NCI-H1092 (cell line): ENCODE measurements at regions not wholly inside any gene's neighbourhood (a gene's known extent, or its start where the extent isn't known, plus 50 kb on each side); places are given as distances from the start of the nearest gene placed in this dataset.

Source experiments
- DNase-seq: peaks from one replicate; lab custom pipeline; 2025; lab: John Stamatoyannopoulos, UW

DNA sequence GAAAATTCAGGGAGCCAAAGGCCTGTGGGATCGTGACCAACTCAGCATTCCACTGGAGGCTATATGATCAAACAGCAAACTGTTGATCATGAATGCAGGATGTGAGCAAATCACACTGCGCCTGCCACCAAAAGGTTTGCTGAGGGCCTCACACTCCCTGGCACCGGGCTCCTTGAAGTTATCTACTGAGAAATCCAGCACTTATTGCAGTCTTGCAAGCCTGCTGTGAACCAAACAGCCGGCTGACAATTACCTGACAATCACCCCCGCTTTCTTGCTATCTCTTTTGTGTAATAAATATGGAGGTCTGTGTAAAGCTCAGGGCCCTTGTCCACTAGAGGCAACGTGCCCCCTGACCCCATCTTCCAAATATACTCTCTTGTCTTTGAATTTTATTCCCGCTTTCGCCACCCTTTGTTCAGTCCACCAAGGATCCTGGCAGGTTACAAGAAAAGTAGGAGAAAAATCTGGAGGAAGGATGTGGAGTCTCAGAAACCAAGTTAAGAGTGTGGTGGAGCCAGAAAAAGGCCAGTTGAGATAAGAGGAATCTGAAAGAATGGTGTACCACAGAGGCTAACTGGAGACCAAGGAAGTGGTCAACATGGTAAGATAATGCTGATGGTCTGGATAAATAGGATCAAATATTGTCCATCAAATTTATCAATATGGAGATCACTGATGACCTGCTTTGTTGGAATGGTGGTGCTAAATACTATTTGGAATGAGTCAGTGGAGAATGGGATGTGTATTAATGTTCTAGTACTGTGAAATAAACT lies 229.2 kb downstream of the ALX1 start:
- DNase-seq: no peak

DNA sequence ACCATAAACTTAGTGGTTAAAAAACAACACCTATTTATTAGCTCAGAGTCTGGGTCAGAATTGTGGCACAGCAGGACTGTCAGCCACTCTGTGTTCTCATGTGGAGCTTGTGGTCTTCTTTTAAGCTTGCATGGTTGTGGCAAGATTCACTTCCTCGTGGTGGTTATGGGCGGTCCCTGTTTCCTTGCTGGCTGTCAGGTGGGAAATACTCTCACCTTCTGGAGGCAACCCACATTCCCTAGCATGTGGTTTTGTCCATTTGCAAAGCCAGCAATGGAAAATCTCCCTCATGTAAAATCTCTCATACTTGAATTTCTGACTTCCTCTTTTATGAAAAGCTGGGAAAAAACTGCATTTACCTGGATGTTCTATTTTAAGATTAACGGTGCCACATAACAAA lies 229.8 kb downstream of the ALX1 start:
- DNase-seq: no peak

DNA sequence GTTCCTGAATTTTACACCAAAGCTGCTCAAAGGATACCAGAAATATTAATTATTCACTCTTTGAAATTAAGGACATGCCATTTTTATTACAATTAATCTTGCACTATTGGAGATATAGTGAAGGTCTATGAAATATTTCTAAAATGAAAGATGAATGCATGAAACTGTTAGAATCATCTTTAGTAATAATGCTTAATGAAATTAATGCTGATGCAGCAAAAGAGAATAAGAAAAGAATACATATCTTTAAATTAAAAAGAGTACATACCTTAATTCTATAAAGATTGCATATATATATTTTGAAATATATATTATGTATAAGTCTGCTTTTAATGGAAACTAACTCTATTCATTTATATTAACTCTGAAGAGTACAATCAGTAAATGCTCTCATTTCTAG lies 236.0 kb downstream of the ALX1 start:
- DNase-seq: no peak

DNA sequence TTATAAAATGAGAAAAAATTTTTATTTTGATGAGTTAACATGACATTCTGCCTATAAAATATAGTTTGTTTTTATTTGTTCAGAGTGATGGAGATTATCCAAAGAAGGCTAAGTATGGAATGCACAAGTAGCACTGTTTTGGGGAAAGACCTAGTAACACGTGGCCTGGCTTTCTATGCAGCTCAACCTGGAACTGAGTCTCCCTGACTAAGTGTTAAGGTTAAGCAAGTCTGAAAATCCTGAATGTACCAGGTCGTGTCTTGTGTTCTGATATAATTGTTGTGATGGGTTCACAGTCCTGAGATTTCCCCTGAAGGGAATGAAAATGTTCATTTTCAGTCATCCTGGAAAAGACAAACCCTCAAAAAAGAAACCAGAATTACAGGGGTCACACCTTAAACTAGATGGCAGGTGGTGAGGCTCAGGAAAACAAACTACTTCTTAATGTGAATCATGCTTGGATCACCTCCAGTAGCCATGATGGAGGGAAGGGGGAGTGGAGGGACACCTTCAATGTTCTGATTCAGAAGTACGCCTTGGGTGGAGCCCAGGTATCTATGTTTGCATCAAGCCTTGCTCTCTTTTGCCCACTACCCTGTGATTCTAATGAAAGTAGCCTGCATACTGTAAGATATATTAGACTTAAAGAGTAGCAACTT lies 236.8 kb downstream of the ALX1 start:
- no peak for DNase-seq

DNA sequence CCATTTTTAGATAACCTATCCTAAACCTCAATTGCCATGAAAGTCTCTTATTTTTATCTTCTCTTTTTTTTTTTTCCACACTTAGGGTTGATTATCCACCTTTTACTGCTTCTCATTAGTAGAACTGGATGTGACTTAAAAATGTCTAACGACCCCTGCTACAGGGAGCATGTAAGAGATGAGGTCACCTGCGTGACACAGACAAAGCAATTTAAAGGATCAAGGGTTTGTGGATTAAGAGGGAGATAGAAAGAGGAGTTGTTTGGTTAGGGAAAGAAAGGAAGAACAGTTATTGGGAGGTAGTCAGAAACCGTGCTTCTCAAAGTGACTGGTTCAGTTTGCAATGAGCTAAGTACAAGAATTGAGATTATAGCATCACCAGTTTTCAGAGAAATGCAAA lies 239.1 kb downstream of the ALX1 start:
- DNase-seq: no peak

DNA sequence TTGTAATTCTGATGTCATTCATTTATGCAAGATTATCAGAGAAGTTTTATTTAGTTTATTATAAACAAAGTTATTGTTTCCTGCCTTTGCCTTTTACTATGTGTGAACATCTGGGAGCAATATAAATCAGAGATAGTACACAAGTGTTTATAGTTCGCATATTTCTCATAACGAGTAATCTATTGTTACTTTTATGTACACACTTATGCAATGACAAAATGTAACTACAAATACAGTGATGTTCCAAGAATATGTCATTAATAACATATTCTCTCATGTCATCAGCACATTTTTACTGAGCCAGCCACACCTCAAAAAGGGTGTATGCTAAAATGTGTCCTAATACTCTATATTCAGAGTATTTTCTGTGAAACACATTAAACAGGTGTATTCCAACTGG lies 243.2 kb downstream of the ALX1 start:
- DNase-seq: no peak

DNA sequence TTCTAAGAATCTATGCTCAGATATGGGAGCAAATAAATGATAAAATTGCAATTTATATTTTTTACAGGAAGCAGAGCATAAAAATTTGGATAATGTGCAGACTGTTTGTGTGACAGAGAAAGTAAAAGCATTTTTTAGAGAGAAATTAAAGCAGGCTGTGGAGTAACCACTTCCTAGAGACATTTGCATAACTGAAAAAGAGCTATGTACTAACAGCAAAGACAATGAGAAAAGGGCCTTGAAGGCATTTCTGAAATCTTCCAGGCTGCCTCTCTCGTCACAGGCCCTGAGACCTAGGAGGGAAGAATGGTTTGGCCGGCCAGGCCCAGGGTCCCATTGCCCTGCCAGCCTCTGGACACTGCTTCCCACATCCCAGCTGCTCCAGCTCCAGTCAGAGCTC lies 247.2 kb downstream of the ALX1 start:
- no peak for DNase-seq

DNA sequence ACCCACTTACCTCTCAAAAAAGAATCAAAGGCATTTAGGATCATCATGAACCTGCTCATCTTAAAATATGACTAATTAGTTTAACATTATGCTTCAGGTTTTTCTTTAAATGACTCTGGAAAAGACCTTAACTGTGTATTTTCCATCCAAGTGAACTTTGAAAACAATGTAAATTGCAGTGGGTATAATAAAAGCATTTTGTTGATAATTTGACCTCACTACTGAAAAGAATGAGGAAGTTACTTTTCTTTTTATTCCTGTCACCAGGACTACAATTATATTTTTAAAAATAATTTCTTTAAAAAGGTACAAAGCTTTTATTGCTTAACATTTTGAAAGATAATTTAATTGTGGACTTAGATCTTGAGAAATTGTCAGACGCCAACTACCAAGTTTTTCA lies 249.9 kb downstream of the ALX1 start:
- DNase-seq: no peak

DNA sequence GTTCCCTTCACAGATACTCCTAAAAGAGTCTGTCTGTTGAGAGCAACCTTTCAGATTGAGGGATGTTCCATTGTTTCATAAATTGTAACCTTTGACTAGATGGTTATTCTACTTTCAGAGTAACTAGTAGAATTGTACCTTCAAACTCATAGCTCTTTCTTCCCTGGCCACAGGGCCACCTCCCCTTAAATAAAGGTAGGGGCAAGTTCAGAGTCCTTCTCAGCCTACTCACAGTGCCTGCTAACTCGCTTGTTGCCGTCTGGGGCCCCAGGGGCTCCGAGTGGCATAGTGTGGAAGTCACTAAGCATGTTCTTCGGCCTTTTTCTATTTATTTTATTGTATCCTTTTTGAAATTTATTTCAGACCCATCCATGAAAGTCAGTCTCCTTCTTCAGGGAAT lies 250.4 kb downstream of the ALX1 start:
- DNase-seq: no peak

DNA sequence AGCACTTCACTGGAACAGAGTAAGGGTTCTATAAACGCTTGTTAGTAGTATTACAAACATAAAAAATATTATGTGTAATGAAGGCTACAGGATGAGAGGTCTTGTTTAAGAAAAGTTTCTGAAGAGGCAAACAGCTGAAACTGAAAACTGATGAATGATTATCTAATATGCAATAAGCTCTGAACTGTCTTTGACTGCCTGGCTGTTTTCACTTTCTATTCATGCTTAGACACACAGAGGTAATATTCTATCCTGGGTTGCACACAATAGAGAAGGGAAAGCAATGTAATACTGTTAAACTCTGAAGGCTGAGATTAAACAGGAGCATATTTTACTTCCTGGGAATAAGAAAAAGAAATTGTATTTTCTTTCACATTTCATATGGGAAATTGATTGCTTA lies 251.3 kb downstream of the ALX1 start:
- no peak for DNase-seq

DNA sequence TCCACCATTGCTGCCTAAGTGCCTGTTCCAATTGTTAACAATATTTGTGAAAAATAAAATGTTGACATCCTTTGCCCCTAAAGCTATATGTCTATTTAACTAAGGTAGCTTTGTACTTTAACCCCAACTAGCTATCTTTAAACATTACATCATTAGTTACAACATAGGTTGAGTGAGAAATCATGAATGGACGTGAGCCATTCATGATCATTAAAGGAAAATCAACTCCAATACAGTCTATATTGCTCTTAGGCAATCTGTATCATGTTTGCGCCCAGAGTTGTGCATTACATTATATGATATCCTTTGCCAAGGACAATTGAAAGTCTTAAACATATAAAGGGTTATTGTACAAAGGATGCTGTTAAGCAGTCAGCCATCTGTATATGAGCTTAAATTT lies 269.6 kb downstream of the ALX1 start:
- no peak for DNase-seq

DNA sequence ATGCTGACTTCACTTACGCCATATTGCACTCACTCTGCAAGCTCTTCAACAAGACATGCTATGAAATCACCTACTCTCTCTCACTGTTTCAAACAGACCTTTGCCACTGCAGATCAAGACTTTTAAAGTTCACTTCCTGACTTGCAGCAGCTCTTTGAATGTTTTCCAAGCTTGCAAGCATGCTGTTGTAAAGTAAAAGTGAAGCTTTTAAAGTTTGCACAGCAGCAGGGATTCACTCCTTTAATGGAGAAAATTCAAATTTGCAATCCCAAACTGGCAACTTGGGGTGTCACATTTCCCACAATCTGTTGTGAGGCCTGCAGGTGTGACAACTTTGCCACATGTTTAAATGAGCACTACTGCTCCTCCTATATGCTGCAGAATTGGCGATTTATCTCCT lies 270.9 kb downstream of the ALX1 start:
- DNase-seq: no peak

DNA sequence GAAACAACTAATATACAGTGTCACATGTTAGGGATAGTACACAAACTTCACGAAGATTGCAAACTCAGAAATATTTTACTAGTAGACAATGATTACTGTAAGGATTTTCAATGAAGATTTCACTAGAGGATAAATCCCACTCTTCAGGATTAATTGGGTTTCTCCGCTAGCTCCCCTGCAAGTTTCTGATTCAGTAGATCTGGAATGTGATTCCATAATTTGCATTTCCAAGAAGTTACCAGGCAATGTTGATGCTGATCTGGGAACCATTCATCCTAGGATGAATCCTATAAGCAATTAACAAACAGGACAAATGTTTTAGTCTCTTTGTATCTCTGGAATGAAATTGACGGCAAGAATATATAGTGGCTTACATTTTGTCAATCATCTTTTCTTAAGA lies 272.4 kb downstream of the ALX1 start:
- DNase-seq: no peak

DNA sequence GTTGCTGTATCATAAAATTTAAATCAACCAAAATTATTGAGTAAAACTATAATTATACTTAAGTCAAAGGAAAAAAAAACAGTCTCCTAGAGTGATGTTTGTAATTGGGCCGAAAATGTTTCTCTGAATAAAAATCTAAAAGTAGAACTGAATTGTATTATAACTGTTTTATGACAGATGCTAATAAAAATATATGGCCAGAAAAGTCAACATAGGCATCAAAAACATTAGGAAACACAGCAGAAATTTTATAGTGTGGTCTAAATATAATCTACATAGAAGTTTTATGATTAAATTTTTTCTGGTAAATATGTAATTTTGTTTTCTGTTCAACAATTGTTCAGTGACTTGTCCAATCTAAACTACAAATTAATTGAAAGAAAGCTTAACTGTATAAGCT lies 277.8 kb downstream of the ALX1 start:
- no peak for DNase-seq

DNA sequence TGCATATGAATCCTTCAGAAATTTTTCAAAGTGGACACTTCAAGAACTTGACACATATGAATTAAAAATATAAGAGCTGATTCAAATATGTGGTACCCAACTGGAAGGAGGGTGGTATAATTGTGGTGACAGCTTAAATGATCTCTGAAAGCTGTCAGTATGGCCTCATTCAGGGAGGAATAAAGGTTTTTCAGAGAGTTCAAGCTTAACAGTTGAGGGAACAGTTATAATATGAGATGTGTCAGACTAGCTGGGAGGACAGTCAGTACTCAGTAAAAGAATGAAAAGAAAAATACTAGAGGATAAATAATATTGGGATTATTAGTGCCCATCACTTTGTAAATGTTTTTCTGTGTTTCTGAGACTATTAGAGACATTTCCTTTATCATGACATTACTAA lies 277.5 kb downstream of the RASSF9 start:
- DNase-seq: no peak

DNA sequence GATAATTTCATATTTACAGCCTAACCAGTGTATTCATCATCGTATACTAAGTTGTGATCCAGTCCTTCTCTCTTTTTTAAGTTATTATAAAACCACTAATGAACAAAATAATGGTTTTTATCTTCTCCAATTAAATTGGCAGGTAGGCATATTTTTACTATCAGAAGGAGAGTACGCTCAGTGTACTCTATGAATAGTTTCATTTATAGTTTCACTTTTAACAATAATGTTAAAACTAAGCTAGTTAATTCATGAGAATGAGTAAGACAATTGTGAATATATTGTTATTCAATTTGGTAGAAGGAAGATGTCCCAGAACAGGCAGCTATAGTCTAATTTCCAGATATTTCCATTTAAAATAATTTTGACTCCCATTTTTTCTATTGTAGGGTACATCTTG lies 277.1 kb downstream of the RASSF9 start:
- no peak for DNase-seq

DNA sequence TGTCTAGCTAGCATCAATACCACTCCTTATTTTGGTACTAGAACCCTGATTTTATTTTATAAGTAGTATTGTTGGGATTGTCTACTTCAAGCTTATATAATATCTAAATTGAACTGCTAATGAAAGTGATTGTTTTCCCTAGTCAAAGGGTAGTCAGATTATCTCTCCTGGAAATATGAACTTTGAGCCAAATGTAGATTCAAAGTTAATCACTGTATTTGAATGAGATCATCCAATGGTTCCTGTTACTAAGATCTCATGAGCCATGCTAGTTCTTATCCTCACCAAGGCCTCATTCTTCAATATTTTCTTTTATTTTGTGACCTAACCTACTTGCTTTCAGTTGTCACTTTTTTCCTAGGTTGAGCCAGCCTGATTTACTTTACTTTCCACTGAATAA lies 276.7 kb downstream of the RASSF9 start:
- DNase-seq: no peak

DNA sequence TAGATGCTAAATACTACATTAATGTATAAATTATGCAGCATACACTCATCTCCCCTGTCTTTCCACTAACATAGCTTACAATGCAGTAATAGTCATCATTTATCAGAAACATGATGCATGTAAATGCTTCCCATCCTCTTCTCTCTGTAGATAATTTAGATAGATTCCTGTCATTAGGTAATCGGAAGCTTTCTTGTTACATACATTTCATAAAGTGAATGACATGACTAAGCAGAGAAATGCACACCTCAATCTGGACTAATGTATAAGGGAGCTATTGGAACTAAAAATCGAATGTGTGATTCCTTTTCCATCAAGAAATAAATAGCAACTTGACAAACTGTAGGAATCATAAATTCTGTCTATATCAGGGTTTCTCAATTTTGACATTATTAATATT lies 273.4 kb downstream of the RASSF9 start:
- DNase-seq: no peak

DNA sequence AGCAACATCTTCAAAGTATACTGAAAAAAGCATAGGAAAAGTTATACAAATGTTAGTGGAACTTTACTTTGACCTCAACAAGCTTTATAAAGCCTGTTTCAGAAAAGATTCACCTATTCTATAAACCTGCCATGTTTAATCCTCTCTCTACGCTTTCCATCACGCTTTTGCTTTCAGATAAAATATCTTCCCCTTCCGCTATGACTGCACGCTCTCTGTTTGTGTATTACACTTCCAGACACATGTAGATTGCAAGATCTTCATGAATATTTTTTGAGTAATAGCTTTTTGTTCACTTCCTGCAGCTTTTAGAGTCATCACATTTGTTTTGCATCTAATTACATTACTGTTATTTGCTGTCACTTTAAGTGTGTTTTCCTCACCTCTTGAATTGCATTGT lies 271.4 kb downstream of the RASSF9 start:
- no peak for DNase-seq

DNA sequence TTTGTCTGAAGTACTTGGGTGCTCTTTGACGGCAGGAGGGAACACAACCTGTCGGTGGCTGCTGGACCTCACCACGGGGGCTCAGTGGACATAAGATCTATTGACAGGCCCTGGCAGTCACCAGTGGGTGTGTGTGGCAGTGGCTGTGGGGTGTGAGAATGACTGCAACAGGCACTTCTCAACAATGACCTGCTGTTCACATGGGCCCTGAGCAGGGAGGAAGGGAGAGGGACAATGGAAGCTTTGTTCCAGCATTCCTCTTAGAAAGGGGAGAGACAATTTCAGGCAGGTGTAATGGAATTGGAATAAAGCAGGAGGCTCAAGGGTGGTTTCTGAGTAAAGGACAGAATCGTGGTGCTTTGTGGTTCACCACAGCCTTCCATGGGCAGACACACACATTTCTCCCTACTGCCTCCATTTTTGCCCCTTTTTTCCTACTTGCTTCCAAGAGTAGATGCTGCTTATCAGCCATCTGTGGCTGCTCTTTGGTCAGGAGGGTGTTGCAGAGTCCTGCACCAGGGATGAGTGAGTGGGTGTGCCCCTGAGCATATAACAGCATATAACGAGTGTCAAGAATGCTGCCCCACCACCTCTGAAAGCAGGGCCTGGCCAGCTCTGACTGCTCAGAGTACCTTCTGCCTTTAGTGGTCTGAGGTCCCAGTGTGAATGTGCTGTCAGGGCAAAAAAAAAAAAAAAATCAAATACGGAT lies 267.7 kb downstream of the RASSF9 start:
- DNase-seq: no peak

DNA sequence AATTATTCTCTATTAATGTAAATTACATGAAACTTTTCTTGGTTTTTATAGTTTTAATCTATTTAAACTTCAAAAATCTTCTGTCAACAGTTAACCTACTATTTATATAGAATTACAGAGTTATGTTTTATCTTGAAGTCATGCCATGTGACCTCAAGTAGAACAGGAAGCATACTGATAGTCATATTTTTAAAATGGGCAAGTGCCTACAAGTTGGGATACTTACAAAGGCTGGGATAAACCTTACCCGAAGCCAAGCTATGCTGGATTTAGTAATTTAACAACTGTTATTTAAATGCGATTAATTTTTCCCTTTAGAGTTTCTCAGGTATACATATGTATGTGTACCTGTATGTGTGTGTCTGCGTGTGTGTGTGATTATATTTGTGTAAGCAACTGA lies 266.9 kb downstream of the RASSF9 start:
- DNase-seq: no peak

DNA sequence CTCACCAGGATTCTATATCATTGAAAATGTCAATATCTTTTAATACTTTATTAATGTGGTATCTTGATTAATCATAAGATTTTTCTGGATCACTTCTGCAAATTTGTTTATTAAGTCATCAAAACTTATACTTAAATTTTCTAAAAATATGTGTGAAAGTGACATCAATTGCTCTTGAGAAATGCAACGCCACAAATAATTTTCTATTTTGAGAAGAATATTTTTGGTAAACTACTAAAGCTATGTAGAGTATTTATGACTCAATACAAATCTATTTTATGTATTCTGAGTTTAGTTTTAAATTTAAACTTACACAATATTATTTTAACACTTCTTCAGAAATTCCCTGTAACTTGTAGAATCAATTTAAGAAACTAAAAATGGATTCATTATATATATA lies 263.3 kb downstream of the RASSF9 start:
- no peak for DNase-seq

DNA sequence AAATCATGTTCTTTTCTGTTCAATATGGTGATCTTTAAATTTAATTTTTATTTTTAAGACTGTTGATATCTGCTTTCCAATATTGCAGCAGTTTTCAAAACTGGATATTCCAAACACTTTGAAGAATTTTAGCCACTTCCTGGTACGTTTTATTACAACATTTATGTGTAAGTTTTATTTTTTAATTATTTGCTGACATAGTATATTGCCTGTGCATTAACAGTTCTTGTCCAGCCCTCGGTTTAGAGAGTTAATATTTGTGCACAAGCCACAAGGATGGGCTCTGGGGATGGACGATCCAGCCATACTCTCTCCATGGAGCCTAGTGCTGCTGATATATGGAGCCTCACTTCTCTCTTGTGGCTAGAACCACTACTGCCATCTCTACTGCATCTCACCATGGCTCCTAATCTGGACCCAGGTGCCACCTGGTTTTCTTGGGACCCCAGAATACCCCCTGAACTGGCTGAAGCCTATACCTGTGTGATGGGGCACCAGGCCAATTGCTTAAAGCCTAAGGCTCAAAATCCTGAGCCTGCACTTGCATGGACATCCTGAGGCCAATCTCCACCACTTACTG lies 262.5 kb downstream of the RASSF9 start:
- no peak for DNase-seq
